ENCODE measurements at regions not wholly inside any gene's neighbourhood (a gene's known extent, or its start where the extent isn't known, plus 50 kb on each side); places are given as distances from the start of the nearest gene placed in this dataset.

DNA sequence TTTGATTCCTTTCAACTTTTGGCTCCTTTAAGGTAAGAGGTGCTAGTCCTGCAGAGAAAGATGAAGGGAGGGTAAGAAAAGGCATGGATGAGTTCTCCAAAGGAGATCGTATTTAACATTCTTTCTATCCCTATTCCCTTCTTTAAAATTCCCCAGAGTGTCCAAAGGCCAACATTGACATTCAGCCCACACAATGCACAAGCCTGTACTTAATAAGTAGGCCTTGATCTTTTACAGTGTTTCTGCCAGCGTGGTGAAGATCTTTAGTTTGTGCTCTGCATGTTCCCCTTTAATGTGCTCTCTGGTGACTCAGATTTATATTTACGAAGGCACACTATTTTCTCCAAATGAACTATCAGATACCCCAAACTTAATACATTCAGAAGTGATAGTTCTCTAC, 582.5 kb upstream of the RGS18 start:
- ATAC-seq (no peak), DNase-seq (ENCODE audit: low spot score in 2 of 2) (no peak)
- no peak overlapping the region for H3K4me3 Mint-ChIP-seq
- H3K9me3 Mint-ChIP-seq: peaks cover 3% of the 10 kb centered on the region
- H3K4me1 Mint-ChIP-seq: no peaks in the 10 kb centered on the region
- no peak overlapping the region for H3K27ac Mint-ChIP-seq
- H3K36me3 Mint-ChIP-seq: no peaks in the 10 kb centered on the region

DNA sequence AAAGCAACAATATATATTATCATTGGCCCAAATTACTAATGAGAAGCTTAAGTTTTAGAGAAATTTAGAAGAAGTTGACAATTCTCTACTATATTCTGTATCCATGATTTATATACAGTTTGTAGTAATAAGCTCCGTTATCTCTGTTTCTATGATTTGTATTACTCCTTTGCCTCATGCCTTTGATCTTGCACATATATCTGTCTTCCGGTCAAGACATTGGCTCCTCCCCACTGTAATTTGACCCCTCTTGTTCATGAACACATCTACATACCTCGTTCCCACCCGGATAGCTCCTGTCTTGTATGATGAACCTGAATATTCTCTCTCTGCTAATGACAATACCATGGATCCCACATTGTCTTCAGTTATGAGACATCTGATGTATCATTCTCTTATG, 581.0 kb upstream of the RGS18 start:
- Mint-ChIP-seq H3K36me3 (no peaks in the 10 kb centered on the region), H3K27ac (no peak overlapping the region), H3K9me3 (no peaks in the 10 kb centered on the region), H3K4me3 (no peak overlapping the region), H3K4me1 (no peaks in the 10 kb centered on the region)
- ATAC-seq (no peak), DNase-seq (ENCODE audit: low spot score in 2 of 2) (no peak)

DNA sequence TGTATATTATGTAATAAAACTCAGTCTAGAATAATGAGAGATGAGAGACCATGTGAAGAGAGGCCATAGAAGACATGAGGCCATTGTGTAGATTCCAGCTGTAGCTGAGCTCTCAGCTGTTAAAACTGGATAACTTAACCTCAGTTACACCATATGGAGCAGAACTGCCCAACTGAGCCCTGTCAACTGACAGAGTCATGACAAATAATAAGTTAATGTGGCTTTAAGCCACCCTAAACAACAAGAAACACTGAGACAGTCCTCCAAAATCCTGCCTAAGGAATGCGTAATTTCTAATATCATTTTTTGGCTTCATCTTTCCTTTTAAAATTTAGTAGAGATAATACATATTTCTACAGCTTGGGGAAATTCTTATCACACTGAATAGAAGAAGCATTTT, 580.0 kb upstream of the RGS18 start:
- DNase-seq (ENCODE audit: low spot score in 2 of 2) (no peak), ATAC-seq (no peak)
- Mint-ChIP-seq H3K27ac (no peak overlapping the region), H3K4me3 (no peak overlapping the region), H3K36me3 (no peaks in the 10 kb centered on the region), H3K9me3 (peaks cover 2% of the 10 kb centered on the region), H3K4me1 (no peaks in the 10 kb centered on the region)

DNA sequence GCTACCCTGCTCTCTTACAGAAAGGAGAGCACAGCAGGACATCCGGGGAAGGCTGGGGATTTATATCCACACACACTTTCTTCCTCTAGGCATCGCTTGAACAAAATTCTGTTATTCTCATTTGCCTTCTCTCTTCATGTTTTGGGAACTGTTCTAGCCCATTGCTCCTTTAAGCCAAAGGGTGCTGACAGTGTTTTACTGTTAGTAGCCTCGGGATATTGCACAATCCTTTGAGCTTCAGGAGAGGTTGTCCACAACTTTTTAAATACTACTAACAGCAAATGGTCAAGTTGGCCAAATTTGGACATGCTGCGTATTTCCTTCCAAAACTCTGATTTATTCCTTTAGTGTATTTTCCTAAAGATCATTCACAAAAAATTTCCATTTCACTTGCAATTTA, 579.2 kb upstream of the RGS18 start:
- DNase-seq (ENCODE audit: low spot score in 2 of 2) (no peak), ATAC-seq (no peak)
- Mint-ChIP-seq H3K36me3 (no peaks in the 10 kb centered on the region), H3K4me1 (no peaks in the 10 kb centered on the region), H3K27ac (no peak overlapping the region), H3K9me3 (peaks cover 4% of the 10 kb centered on the region), H3K4me3 (no peak overlapping the region)

DNA sequence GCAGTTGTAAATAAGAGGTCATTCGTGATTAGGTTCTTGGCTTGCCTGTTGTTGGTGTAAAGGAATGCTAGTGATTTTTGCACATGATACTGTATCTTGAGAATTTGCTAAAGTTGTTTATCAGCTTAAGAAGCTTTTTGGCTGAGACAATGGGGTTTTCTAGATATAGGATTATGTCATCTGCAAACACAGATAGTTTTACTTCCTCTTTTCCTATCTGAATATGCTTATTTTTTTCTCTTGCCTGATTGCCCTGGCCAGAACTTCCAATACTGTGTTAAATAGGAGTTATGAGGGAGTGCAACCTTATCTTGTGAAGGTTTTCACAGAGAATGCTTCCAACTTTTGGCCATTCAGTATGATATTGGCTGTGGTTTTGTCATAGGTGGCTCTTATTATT, 576.1 kb upstream of the RGS18 start:
- H3K27ac Mint-ChIP-seq: no peak overlapping the region

DNA sequence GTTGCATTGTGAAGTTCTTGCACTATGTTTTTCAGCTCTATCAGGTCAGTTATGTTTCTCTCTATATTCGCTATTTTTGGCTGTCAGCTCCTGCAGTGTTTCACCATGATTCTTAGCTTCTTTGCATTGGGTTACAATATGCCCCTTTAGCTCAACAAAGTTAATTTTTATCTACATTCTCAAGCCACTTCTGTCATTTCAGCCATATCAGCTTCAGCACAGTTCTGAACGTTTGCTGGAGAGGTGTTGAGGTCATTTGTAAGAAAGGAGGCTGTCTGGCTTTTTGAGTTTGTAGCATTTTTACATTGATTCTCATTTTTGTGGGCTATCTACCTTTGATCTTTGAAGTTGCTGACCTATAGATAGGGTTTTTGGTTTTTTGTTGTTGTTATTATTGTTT, 573.2 kb upstream of the RGS18 start:
- Mint-ChIP-seq H3K36me3 (no peaks in the 10 kb centered on the region), H3K27ac (no peak overlapping the region), H3K4me1 (no peaks in the 10 kb centered on the region), H3K9me3 (peaks cover 21% of the 10 kb centered on the region), H3K4me3 (no peak overlapping the region)
- ATAC-seq (no peak), DNase-seq (ENCODE audit: low spot score in 2 of 2) (no peak)

More for the DNA sequence above, 576.1 kb upstream of the RGS18 start:
- Mint-ChIP-seq H3K4me3 (no peak overlapping the region), H3K4me1 (no peaks in the 10 kb centered on the region), H3K9me3 (peaks cover 13% of the 10 kb centered on the region), H3K36me3 (no peaks in the 10 kb centered on the region)
- no peak for ATAC-seq
- no peak for DNase-seq (ENCODE audit: low spot score in 2 of 2)

DNA sequence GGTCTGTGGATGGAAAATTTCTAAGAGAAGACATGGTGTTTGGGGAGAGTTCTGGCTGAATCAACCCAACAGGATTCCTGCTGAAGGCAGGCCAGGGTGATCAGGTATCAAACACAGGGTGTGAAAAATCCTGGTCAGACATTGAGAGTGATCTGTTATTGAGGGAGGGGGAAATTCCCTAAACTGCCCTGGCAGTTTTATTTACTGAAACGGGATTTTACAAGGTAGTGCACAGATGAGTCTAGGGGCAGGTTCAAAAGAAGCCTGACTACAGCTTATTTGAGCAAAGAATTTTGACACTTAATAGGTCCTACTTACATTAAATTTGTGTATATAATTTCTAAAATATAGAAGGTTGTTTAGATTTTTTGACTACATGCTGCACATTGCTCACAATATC, 569.4 kb upstream of the RGS18 start:
- Mint-ChIP-seq H3K27ac (no peak overlapping the region), H3K4me1 (no peaks in the 10 kb centered on the region), H3K4me3 (no peak overlapping the region), H3K9me3 (peaks cover 16% of the 10 kb centered on the region), H3K36me3 (no peaks in the 10 kb centered on the region)
- ATAC-seq (no peak), DNase-seq (ENCODE audit: low spot score in 2 of 2) (no peak)

DNA sequence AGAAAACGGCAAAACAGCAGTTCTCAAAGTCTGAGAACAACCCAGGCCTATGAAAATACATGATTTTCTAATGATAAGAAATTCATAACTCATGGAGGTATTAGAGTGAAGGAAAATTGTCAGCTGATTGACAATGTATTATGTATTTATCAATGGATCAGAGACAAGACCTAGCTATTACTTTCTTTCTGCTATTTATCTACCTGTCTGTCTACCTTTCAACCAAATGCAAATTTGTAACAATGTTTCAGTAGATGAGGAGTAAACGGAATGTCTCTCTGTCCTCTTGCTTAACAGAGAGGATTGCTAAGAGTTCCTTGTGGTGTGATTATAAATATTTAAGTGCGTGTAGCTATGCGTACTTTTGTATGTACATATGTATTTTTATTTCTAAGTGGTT, 568.7 kb upstream of the RGS18 start:
- no peak for ATAC-seq
- Mint-ChIP-seq H3K4me3 (no peak overlapping the region), H3K4me1 (no peaks in the 10 kb centered on the region), H3K9me3 (peaks cover 16% of the 10 kb centered on the region), H3K27ac (no peak overlapping the region), H3K36me3 (no peaks in the 10 kb centered on the region)
- no peak for DNase-seq (ENCODE audit: low spot score in 2 of 2)

DNA sequence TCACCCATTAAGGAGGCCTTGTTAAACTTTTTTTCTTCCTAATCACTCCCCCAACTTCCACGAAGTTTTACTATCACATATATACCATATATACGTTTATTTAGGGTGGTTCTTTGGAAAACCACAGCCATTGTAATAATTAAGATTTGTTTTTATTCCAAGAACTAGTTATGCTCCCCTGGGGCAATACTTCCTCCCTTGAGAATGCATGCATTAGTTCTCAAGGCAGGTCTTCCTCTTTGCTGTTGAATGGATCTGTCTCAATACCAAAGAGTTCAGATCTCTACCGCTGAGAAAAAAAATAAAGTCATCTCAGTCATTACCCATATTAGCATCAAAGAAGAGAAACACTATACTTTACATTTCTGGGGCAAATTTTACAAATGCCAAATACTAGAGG, 567.7 kb upstream of the RGS18 start:
- Mint-ChIP-seq H3K9me3 (peaks cover 11% of the 10 kb centered on the region), H3K36me3 (no peaks in the 10 kb centered on the region), H3K4me1 (no peaks in the 10 kb centered on the region), H3K27ac (no peak overlapping the region), H3K4me3 (no peak overlapping the region)
- no peak for ATAC-seq
- DNase-seq (ENCODE audit: low spot score in 2 of 2): no peak

DNA sequence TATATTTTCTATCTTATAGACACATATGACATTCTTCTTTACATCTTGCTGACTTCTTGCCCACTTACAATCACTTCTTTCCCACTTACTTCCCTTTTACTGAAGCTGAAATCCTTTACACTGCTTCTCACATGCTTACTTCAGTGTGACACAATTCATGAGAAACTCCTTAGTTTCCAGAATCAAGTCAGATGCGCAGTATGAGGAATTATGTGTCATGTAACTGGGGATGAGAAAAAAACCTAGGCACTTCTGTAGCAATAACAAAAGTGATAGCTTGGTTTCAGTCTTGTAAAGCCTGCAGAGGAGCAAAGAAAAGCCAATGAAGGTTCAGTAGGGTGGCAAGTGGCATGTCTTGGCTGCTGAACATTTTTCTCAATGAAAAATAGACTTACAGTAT, 566.2 kb upstream of the RGS18 start:
- Mint-ChIP-seq H3K36me3 (no peaks in the 10 kb centered on the region), H3K27ac (no peak overlapping the region), H3K9me3 (peaks cover 8% of the 10 kb centered on the region), H3K4me3 (no peak overlapping the region), H3K4me1 (no peaks in the 10 kb centered on the region)
- no peak for DNase-seq (ENCODE audit: low spot score in 2 of 2)
- ATAC-seq: no peak

DNA sequence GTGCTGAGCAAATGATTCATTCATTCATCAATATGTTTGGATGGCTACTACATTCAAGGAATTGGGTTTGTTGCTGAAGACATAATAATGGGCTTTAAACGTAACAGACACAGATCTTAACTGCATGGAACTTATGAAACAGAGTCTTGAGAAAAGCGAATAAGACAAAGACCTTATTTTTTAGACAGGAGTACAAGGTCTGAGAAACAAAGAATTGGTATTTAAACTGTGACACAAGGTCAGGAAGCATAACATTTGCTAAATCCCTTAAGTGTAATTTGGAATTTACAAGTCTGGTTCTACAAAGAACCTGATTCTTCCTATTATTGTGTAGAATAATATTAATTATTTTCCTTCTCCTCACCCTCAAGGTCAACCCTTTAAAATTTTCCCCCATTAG, 565.4 kb upstream of the RGS18 start:
- no peak overlapping the region for H3K4me3 Mint-ChIP-seq
- ATAC-seq (no peak), DNase-seq (ENCODE audit: low spot score in 2 of 2) (no peak)
- H3K36me3 Mint-ChIP-seq: no peaks in the 10 kb centered on the region
- H3K27ac Mint-ChIP-seq: no peak overlapping the region
- H3K9me3 Mint-ChIP-seq: peaks cover 6% of the 10 kb centered on the region
- no peaks in the 10 kb centered on the region for H3K4me1 Mint-ChIP-seq

DNA sequence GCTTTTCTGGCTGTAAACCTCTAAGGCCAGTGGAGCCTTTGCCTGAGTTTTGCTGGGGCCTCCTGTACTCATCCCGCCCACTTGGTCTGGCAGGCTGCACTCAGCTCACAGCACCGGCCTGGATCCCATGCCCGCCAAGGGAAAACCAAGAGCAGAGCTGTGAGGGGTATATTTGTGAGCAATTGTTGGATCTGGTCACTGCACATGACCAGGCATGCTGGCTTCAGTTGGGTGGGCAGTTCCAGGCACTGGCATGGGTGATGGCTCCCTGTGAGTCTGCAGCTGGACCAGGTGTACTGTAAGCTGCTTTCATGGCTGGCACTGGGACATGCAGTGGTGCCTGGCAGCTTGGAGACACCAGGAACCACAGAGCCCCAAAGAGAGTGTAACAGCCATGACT, 563.1 kb upstream of the RGS18 start:
- H3K36me3 Mint-ChIP-seq: no peaks in the 10 kb centered on the region
- ATAC-seq (no peak), DNase-seq (ENCODE audit: low spot score in 2 of 2) (no peak)
- H3K27ac Mint-ChIP-seq: no peak overlapping the region
- H3K4me1 Mint-ChIP-seq: no peaks in the 10 kb centered on the region
- H3K9me3 Mint-ChIP-seq: no peaks in the 10 kb centered on the region
- no peak overlapping the region for H3K4me3 Mint-ChIP-seq

DNA sequence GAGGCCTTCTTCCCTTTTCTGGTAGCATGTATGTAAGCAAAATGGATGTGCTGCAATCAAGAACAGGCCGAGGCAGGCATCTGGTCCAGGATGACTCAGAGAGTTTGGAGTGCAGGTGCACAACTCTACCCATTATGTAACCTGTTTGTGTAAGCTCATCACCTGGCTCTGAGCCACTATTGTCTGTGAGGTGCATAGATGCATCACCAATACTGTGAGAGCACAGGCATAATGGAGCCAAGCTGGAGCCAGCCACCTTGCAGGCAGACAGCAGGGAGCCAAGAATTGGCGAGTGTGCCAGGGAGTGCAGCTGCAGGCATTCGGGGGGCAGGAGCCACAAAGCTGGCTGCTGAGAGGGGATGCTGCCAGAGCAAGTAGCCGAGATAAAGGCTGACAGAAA, 549.9 kb upstream of the RGS18 start:
- H3K4me3 Mint-ChIP-seq: no peak overlapping the region
- ATAC-seq (no peak), DNase-seq (ENCODE audit: low spot score in 2 of 2) (no peak)
- H3K36me3 Mint-ChIP-seq: no peaks in the 10 kb centered on the region
- no peaks in the 10 kb centered on the region for H3K4me1 Mint-ChIP-seq
- no peak overlapping the region for H3K27ac Mint-ChIP-seq
- H3K9me3 Mint-ChIP-seq: peaks cover 3% of the 10 kb centered on the region

DNA sequence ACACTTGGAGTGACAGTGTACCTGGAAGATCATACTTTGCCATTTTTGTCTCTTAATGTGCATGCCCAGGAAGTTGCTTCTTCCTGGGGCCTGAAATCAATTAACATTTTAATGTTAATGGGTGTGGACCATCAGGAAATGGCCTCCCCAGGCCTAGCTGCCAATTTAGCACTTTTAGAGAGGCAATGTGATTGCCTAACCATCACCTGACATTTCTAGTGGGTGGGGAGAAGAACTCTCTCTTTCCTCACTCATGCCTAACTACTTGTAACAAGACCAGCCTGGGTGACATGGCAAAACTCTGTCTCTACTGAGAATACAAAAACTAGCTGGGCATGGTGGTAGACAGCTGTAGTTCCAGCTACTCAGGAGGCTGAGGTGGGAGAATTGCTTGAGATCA, 549.0 kb upstream of the RGS18 start:
- peaks cover 3% of the 10 kb centered on the region for H3K9me3 Mint-ChIP-seq
- no peaks in the 10 kb centered on the region for H3K36me3 Mint-ChIP-seq
- H3K4me1 Mint-ChIP-seq: no peaks in the 10 kb centered on the region
- no peak for DNase-seq (ENCODE audit: low spot score in 2 of 2)
- H3K4me3 Mint-ChIP-seq: no peak overlapping the region
- no peak overlapping the region for H3K27ac Mint-ChIP-seq
- no peak for ATAC-seq

DNA sequence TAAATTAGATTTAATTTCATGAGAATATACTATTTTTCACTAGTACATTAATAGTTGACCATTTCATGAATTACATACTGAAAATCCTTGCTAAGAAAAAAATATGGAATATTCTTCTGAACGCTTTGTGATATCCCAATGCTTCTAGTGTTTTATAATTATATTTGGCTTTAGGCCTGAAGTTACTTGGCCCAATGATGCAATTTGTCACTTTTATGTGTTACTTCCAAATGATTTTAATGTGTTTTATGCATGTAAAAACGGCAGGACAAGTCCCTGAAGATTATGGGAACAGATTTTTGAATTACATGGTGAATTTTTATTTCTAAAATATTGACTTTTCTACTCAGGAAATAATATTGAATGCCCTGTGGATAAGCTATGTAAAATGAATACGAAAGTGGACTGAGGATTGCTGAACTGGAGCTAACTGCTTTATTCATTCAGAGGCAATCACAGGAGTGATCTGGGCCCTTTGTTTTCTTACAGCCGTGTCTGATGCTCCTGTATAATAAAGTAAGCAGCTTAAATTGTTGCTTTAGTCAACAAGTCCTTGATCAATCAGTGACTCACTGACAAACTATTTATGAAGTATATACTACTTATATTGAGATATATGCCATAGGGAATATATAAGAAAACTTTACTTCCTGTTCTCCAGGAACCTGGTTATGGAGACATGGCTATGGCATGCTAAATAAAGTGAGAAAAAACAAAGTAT, 543.0 kb upstream of the RGS18 start:
- H3K36me3 Mint-ChIP-seq: no peaks in the 10 kb centered on the region
- ATAC-seq (no peak), DNase-seq (ENCODE audit: low spot score in 2 of 2) (no peak)
- peaks cover 7% of the 10 kb centered on the region for H3K9me3 Mint-ChIP-seq
- H3K4me3 Mint-ChIP-seq: no peak overlapping the region
- no peaks in the 10 kb centered on the region for H3K4me1 Mint-ChIP-seq
- no peak overlapping the region for H3K27ac Mint-ChIP-seq

DNA sequence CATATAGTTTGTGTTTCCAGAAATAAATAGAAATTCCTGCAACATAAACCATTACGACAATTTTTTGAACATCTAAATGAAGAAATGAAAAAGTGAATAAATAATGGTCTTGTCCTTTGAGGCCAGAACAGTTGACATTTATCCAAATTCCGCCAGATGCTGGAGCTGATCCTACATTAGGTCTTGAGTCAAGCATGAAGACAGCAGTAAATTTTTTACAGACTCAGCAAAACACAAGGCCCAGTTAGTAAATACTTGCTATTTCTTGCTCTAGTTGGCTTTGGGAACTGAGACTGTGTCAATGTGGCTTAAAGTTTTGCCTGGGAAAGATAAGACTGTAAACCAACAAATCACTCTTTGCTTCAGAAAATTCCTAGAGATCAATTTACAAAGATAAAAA, 540.1 kb upstream of the RGS18 start:
- Mint-ChIP-seq H3K27ac (no peak overlapping the region), H3K4me1 (no peaks in the 10 kb centered on the region), H3K9me3 (peaks cover 10% of the 10 kb centered on the region), H3K4me3 (no peak overlapping the region), H3K36me3 (no peaks in the 10 kb centered on the region)
- no peak for ATAC-seq
- DNase-seq (ENCODE audit: low spot score in 2 of 2): no peak

DNA sequence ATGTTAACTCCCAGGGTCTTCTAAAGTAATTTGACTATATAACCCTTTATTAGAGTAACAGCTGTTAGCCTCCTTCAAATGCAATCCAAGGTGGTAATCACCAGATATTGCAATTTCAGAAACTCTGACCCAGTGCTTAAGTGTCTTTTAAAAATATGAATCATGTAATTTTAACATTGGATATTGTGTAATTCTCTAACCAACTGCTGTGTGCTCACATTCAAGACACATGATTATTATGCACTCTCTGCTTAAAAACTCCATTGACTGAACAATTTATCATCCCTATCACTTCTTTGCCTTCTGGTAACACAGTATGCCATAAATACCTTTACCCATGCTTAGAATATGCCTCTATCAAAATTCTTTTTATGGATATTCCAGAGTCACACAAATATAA, 537.4 kb upstream of the RGS18 start:
- H3K36me3 Mint-ChIP-seq: no peaks in the 10 kb centered on the region
- no peaks in the 10 kb centered on the region for H3K4me1 Mint-ChIP-seq
- H3K27ac Mint-ChIP-seq: no peak overlapping the region
- ATAC-seq (no peak), DNase-seq (ENCODE audit: low spot score in 2 of 2) (no peak)
- no peak overlapping the region for H3K4me3 Mint-ChIP-seq
- peaks cover 10% of the 10 kb centered on the region for H3K9me3 Mint-ChIP-seq
